GM18909 (cell line): ENCODE measurements at regions not wholly inside any gene's neighbourhood (a gene's known extent, or its start where the extent isn't known, plus 50 kb on each side); places are given as distances from the start of the nearest gene placed in this dataset.
A peak's percentile ranks its signal among the peaks of the same experiment; 100 is the strongest.
"Not testable (repeated sequence)": the region's sequence is repeated elsewhere in the genome, so short reads cannot be mapped to it uniquely, and the experiment has no call there.

ENCODE experiments used
- ATAC-seq: cut with Tn5 transposase; IDR thresholded peaks from one replicate; pipeline ENCODE4 v1.9.1; 2021; ENCODE audit warnings: mild to moderate bottlenecking; ENCODE audit not compliant: unreplicated experiment, poor library complexity

DNA sequence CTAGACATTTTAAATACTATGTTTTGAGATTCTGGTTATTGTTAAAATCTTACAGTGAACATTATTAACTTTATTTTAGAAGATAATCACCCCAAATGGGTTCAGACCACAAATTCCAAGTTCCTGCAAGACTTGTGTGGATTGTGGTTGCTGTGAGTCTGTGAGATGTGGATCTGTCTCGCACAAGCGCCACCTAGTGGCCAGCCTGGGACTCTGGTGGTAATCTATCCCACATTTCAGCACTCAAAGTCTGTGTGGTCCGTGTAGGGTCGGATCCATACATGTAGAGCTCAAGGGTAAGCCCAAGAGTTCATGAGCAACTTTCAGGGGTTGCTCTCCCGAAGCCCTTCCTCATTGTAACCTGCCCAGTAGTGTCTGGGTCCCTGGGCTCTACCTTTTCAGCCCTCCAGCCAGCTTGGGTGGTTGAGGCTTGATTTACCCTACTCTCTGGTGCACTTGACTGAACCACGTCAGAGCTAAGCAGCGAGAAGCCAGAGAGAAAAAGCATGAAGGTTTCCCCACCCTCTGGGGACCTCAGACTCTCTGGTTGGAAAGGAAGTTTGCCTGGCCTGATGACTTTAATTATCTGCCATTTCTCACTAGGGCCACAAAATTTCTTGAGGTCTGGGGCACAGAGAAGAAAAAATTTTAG, 129.2 kb downstream of the ARHGAP11B start:
- peak; percentile 78 for ATAC-seq

DNA sequence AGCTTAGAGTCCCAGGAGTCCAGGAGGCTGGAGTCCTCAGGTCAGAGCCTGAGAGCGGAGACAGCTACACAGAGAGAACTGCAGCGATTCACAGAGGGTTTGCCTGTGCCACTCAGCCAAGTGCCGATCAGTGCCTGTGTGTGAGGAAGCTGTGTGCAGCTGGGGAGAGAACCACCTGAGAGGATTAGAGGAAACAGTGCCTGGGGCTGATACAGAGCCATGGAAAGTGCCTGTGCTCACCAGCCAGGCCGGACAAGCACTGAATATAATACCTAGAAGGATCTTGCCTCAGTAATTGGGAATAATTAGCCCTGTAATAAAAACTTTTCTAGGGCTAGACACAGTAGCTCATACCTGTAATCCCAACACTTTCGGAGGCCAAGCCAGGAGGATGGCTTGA, 134.7 kb downstream of the ARHGAP11B start:
- ATAC-seq = not testable (repeated sequence)

DNA sequence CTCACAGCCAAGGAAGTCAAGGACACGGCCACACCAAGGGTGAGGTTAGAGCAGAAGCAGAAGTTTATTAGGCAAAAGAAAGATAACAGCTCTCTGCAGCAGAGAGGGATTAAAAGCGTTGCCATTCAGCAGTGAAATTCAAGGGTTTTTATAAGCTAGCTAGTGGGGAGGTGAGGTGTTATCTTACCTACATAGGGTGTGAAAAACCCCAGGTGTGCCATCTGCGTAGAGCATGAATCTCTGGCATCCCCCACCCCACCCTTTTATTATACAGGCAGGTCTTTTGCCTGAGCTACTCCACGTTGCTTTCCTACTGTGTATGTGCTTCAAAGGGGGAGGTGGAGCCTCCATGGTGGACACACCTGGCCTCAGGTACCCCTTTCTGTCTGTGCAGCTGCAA, 135.4 kb downstream of the ARHGAP11B start:
- ATAC-seq = not testable (repeated sequence)

DNA sequence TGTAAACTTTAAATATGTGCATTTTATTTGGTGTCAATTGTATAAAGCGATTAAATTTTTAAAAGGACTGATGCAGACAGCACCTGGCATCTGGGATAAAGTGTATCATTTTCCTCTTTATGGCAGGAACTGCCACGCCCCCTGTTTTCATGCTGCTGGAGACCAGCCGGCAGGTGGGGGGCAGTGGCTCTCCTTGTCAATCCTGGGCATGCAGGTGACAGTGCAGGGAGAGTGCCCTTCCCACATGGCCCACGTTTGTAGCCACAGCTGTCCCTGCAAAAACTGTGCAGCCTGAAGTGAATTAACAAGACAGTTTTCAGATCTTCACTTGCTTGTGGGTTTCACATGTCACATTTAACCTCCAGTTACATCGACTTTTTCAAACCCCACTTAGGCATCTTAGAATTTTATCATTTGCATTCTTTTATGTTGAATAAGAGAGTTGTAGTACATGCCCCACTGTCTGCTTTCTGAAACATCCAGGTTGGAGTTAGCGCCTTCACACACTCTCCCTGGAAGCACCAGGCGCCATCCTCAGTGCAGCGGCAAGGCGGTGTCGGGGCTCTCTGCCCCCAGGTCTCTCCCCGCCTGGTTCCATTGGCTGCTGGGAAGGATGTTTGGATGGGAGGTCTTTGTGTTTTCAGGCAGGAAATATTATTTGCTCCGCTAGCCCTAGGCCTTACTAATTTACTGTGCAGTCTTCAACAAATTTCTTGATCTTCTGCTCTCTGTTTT, 134.2 kb upstream of the FAN1 start:
- not testable (repeated sequence) for ATAC-seq

DNA sequence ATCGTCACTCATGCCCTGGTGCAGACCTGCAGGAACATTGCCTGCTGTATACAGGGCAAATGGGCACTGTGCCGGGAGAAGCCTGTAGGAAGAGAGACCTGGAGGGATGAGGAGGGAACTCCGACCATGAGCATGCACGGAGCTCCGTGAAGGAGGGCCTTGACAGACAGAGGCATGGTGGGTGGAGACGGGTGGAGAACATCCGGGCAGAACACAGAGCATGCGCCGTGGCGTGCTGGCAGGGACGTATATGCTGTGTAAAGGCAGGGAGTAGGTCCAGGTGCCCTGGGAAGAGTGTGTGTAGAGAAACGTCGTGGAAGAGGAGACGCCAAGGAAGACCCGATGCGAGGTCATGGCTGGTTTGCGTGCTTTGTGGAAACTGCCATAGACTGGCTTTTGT, 133.0 kb upstream of the FAN1 start:
- ATAC-seq = no peak

DNA sequence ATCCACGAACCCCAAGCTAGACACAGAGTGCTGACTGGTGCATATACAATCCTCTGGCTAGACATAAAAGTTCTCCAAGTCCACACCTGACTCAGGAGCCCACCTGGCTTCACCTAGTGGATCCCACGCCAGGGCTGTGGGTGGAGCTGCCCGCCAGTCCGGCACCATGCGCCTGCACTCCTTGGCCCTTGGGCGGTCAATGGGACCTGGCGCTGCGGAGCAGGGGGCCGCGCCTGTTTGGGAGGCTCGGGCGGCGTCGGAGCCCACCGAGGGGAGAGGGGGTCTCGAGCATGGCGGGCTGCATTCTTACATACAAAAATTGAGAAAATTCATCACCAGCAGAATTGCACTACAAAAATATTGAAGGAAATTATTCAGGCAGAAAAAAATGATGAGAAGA, 120.7 kb upstream of the FAN1 start:
- no peak for ATAC-seq

DNA sequence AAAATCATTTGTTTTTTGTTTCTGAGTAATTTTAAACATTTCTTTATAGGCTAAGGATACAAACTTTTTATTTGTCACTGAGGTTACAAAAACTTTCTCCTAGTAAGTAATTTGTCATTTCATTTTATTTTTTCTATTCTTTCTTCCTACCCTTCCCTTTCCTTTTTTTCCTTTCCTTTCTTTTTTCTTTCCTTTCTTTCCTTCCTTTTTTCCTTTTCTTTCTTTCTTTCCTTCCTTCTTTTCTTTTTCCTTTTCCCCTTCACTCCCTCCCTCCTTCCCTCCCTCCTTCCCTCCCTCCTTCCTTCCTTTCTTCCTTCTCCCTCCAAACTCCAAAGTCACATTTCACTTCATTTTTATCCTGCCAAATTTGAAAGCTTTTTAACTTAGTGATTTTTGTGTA, 115.1 kb upstream of the FAN1 start:
- ATAC-seq = no peak

DNA sequence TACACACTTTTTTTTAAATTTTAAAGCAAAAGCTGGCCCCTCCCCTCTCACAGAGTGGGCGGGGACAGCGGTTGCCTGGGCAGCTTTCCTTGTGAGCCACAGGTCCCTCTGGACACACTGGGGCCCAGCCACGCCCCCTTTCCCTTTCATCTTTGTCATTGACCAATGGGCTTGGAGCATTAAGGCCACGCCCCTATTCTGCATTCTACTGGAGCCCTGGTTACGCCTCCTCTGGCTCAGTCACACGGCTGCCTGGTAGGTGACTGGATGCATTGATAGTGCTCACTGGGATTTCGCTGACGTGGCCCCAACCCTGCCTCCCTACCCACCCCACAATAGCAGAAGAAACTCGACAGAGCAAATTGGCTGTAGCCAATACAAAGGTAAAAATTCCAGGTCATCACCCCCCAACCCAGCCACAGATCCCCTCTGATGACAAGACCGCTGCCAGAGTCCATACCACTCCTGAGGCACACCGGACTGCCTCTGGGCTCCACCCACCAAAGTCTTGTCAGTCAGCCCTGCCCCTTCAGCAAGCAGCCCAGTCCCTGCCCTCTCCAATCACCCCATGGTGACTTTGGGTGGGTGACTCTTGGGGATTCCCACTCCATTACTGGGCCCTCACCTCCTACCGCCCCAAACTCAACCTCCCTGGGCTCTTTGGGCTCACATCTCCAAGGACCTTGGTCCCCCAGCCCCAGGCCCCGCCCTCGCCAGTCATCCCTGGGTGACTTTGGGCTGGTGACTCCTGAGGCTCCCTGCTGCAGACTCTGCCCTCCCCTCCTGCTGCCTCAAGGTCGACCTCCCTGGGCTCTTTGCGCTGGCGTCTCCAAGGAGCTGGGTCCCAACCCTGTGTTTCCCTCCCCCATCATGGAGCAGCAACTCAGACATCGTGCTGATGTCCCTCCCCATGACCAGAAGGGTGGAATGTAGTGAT, 112.2 kb upstream of the FAN1 start:
- ATAC-seq = no peak

DNA sequence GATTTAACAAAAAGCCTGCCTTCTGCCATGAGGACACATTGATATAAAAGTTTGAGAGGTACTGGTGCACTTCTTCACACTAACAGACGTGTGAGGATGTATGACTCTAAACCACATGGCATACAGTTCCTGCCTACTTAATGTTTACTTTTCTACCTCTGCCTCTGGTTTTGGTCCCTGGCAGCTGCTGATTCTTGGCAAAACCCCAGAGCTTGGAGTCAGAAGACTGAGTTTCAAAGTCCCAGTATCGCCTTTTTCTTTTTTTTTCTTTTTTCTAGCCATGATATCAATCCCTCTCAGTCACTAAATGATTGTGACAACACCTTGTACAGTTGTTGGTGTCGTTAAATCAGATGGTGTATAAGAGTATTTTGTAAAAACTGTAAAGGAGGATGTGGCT, 110.9 kb upstream of the FAN1 start:
- ATAC-seq = not testable (repeated sequence)

DNA sequence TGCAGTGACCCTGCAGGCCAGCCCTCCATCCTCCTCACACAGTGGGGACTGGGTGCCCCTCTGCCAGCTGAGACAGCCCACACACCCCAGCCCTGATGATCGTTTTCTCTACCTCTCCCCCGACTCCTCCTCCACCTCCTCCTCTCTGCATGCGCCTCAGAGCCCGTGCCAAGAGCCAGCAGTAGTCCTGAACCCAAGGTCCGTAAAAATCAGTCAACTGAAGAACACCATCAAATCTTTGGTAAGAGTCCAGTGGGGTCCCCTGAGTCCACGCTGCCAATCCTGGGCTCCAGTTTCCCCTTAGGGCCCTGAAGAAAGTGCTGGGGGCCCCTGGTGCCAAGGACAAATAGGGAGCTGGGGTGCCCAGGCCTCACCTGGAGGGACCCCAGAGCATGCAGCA, 109.3 kb upstream of the FAN1 start:
- no peak for ATAC-seq

DNA sequence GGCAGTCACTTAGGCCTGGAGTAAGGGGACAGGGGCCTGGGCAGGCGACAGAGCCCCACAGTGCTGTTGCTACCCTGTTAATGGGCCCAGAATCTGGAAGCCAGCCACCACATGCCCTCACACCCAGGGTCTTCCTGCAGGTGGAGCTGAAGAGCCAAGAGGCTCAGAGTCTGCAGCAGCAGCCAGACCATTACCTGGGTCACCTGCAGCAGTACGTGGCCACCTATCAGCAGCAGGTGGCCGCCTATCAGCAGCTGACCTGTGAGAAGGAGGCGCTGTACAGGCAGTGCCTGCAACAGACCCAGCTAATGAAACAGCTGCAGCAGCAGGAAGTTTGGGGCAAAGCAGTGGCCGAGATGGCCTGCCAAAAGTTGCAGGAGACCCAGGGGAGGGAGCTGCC, 104.2 kb upstream of the FAN1 start:
- not testable (repeated sequence) for ATAC-seq

DNA sequence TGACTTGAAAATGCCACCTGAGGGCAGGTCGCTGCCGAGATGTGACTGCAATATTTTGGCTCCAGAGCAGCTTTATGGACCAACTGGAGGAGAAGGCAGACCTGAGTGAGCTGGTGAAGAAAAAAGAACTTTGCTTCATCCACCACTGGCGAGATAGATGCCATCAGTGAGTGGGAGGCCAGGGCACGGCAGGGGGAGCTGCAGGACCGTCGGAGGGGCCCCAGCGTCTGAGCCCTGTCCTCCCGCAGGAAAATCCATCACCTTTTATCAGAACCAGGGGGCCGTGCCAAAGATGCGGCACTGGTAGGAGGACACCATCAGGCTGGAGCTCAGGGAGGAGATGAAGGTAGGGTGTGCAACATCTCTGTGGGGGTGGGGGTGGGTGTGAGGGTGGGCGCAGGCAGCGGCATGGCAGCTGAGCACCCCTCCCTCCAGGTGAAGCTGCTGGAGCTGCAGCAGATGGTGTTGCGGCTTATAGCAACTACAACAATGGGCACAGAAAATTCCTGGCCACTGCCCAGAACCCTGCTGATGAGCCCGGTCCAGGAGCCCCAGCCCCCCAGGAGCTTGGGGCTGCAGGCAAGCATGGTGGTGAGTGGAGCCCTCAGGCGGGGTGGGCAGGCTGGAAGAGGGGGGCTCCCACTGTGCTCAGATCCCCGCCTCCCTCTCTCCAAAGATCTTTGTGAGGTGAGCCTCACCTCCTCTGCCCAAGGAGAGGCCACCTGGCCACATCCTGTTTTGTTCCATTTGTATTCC, 102.4 kb upstream of the FAN1 start:
- ATAC-seq = not testable (repeated sequence)

DNA sequence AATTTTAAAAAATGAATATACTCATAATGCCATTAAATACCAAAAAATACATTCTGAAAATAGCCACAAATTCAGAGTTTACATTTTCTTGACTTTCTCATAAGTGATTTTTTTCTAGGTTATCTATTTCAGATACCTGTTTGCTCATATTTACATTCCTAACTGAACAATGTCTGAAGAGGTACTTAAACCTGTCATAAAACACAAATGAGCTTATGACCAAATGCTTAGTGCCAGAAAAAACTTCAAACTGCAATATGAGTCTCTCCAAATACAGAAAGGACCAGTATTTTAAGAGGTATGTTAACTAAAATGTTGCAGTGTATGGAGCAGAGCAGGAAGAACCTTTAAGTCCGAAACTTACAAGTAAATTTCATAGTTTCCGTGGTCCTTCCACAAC, 101.7 kb upstream of the FAN1 start:
- ATAC-seq = not testable (repeated sequence)

DNA sequence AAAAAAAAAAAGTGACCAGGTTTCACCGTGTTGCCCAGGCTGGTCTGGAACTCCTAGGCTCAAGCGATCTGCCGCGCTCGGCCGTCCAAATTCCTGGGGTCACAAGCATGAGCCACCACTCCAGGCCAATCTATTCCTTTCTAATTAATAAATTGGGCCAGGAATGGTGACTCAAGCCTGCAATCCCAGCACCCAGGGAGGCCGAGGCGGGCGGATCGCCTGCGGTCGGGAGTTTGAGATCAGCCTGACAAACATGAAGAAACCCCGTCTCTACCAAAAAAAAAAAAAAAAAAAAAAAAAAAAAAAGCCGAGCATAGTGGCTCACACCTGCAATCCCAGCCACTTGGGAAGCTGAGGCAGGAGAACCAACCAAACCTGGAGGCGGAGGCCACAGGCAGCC, 100.0 kb upstream of the FAN1 start:
- ATAC-seq = not testable (repeated sequence)

DNA sequence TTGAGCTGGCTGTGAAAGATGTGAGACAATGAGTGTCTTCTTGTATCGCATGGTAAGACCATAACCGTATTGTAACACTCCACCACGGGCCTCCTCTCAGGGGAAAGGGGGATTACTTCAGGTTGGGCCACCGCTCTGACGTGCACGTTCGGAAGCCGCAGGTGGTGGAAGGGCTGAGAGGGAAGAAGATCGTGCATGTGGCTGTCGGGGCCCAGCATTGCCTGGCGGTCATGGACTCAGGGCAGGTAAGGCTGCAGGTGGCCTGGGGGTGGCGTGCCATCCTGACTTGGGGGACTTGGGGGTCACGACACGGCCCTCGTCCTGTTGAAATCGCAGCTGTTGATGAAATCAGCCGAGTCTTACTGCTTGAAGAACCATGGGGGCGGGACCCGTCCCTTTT, 87.3 kb upstream of the FAN1 start:
- no peak for ATAC-seq

DNA sequence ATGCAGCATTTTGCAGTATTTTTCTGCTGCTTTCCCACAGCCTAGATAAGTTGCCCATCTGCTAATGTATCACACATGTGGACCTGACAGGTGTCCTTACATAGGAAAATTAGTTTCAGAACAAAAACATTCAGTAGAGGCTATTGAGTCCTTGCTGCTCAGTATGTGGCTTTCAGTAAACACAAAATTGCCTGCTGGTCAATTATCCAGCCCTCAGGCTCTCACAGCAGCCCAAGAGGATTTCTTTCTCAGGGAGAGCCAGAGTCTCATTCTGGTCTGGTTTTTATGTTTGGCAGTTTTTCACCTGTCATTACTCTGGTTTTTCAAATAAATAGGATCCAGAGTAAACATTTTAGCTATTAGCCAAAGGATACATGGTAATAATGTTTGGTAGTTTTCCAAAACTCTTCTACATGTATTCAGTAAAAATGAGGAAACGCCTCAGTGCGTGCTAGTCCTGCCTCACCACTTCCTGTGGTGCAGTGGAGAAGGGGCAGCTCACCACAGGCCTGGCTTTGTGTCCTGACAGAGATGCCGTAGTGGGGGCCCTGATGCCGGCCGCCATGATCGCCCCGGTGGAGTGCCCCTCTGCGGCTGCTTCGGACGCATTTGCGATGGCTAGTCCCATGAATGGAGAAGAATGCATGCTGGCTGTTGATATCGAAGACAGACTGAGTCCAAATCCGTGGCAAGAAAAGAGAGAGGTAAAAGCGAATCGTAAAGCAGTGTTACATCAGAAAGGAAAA, 80.5 kb upstream of the FAN1 start:
- ATAC-seq = peak; percentile 90

DNA sequence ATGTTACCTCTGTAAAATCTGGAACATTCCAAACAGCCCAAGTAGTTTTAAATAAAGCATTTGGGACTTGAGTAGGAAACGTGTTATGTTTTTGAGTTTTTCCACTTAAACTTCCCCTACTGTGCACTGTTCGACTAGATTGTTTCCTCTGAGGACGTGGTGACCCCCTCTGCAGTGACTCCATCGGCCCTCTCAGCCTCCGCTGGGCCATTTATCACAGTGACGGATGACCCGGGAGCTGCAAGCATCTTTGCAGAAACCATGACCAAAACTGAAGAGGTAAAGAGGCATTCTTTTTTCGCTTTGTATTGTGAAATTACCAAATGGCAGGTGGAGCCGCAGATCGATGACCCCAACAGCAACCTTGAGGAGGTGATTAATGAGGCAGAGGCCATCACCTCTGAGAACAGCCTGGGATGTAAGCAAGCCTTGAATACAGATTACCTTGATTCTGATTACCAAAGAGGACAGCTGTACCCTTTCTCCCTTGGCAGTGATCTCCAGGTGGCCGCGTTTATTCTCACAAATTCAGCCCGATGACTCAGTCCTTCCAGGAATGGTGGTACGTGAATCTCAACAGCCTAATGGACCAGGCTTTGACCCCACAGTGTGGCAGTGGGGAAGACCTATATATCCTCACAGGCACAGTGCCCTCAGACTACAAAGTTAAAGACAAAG, 79.1 kb upstream of the FAN1 start:
- ATAC-seq = no peak

DNA sequence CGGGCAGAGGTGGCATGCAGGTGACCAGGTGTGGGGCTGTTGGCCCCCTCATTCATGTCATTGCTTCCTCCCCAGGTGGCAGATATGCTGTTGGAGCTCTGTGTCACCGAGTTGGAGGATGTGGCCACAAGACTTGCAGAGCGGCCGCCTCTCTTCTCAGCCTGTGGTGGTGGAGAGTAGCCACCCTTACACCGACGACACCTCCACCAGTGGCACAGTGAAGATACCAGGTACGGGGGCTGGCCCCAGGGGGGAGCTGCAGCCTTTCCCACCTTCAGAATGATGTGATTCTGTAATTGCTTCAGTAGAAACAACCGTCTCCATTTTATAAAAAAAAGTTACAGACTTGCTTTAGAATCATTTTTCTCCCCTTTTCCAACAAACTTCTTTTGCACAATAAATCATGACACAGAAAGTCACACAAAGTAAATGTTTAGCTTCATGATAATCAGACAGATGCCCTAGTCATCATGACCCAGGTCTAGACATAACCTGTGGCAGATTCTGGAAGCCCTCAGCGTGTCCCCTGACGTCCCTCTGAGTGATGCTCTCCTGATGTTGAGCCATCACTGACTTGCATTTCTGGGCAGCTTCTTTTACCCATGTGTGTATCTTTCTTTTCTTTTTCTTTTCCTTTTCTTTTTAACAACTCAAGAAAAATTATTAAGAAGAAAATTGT, 76.0 kb upstream of the FAN1 start:
- ATAC-seq = no peak

DNA sequence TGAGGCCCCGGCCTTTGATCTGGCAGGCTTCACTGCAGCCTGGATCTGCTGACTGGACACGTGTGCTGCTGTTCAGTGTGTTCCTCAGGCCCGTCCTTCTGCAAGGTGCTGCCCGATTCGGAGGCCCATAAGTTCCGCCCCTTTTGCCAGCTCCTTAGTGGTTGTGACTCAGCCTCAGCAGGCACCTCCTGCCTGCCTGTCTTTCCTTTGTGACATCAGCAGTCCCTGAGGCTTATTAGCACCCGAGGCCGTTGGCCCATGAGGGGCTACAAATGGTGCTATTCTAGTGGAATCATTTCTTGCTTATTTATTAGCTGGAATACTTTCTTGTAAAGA, 75.4 kb upstream of the FAN1 start:
- ATAC-seq = not testable (repeated sequence)
